H1 (cell line): ENCODE measurements at regions not wholly inside any gene's neighbourhood (a gene's known extent, or its start where the extent isn't known, plus 50 kb on each side); places are given as distances from the start of the nearest gene placed in this dataset.

Source experiments
- ATF2 ChIP-seq: IDR thresholded peaks from 2 replicates; pipeline ENCODE4 v1.6.1; 2012; ENCODE audit warnings: low read length, inconsistent platforms
- HDAC6 ChIP-seq: IDR thresholded peaks from one replicate; pipeline ENCODE4 v1.7.1; 2012; ENCODE audit warnings: low read depth, mild to moderate bottlenecking, inconsistent platforms, low read length, moderate library complexity
- POLR2AphosphoS5 ChIP-seq: IDR thresholded peaks from 2 replicates; pipeline ENCODE4 v1.6.1; 2011; ENCODE audit warnings: low read depth, low read length
- SUZ12 ChIP-seq: fragments of 200-600 bp; sonication (generic); IDR thresholded peaks from 2 replicates; pipeline ENCODE4 v1.6.1; 2012; ENCODE audit warnings: mild to moderate bottlenecking, inconsistent platforms, low read length, moderate library complexity, mixed read lengths
- ZNF274 ChIP-seq: IDR thresholded peaks from 2 replicates; pipeline ENCODE4 v1.7.0; 2012; ENCODE audit warnings: low read length, borderline replicate concordance; ENCODE audit errors: extremely low read depth
- TF ChIP-seq, protein P1 (sequence below): fragments of 300-600 bp; sonication (generic); IDR thresholded peaks from 2 replicates; pipeline ENCODE4 v1.7.1; 2012; ENCODE audit warnings: low read length, moderate library complexity, mild to moderate bottlenecking, inconsistent platforms; ENCODE audit not compliant: insufficient replicate concordance

DNA sequence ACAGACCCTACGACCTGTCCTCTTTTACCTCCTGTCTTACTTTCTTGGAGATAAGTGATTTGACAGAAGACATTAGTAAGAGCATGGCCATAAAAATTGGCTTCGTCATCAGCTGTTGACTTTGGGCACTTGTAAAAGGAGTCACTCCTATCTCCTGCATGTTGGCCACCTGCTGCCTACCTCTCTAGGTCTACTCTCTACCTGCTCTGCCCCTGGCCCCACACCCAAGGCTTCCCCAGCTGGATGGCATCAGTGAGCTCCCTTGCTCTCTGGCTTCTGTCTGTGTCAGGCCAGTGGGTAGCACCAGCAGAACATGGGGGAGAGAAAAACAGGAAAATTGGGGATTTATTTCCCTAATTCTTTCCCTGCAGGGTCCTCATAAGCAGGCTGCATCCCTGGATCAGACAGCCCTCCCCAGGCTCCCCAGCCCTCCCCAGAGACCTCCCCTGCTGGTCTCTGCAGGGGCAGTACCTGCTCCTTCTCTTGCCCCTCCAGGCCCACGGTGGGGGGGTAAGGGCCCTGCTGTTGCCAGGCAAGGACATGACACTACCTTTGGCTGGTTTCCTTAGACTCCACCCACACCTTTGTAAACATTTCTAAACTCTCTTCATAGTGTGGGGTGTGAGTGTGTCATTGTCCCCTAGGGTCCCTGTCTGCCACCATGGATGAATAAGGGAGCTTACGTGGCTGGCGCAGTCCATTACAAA lies 157.0 kb upstream of the NECTIN1 start (continued):
- TF ChIP-seq, protein P1, sequence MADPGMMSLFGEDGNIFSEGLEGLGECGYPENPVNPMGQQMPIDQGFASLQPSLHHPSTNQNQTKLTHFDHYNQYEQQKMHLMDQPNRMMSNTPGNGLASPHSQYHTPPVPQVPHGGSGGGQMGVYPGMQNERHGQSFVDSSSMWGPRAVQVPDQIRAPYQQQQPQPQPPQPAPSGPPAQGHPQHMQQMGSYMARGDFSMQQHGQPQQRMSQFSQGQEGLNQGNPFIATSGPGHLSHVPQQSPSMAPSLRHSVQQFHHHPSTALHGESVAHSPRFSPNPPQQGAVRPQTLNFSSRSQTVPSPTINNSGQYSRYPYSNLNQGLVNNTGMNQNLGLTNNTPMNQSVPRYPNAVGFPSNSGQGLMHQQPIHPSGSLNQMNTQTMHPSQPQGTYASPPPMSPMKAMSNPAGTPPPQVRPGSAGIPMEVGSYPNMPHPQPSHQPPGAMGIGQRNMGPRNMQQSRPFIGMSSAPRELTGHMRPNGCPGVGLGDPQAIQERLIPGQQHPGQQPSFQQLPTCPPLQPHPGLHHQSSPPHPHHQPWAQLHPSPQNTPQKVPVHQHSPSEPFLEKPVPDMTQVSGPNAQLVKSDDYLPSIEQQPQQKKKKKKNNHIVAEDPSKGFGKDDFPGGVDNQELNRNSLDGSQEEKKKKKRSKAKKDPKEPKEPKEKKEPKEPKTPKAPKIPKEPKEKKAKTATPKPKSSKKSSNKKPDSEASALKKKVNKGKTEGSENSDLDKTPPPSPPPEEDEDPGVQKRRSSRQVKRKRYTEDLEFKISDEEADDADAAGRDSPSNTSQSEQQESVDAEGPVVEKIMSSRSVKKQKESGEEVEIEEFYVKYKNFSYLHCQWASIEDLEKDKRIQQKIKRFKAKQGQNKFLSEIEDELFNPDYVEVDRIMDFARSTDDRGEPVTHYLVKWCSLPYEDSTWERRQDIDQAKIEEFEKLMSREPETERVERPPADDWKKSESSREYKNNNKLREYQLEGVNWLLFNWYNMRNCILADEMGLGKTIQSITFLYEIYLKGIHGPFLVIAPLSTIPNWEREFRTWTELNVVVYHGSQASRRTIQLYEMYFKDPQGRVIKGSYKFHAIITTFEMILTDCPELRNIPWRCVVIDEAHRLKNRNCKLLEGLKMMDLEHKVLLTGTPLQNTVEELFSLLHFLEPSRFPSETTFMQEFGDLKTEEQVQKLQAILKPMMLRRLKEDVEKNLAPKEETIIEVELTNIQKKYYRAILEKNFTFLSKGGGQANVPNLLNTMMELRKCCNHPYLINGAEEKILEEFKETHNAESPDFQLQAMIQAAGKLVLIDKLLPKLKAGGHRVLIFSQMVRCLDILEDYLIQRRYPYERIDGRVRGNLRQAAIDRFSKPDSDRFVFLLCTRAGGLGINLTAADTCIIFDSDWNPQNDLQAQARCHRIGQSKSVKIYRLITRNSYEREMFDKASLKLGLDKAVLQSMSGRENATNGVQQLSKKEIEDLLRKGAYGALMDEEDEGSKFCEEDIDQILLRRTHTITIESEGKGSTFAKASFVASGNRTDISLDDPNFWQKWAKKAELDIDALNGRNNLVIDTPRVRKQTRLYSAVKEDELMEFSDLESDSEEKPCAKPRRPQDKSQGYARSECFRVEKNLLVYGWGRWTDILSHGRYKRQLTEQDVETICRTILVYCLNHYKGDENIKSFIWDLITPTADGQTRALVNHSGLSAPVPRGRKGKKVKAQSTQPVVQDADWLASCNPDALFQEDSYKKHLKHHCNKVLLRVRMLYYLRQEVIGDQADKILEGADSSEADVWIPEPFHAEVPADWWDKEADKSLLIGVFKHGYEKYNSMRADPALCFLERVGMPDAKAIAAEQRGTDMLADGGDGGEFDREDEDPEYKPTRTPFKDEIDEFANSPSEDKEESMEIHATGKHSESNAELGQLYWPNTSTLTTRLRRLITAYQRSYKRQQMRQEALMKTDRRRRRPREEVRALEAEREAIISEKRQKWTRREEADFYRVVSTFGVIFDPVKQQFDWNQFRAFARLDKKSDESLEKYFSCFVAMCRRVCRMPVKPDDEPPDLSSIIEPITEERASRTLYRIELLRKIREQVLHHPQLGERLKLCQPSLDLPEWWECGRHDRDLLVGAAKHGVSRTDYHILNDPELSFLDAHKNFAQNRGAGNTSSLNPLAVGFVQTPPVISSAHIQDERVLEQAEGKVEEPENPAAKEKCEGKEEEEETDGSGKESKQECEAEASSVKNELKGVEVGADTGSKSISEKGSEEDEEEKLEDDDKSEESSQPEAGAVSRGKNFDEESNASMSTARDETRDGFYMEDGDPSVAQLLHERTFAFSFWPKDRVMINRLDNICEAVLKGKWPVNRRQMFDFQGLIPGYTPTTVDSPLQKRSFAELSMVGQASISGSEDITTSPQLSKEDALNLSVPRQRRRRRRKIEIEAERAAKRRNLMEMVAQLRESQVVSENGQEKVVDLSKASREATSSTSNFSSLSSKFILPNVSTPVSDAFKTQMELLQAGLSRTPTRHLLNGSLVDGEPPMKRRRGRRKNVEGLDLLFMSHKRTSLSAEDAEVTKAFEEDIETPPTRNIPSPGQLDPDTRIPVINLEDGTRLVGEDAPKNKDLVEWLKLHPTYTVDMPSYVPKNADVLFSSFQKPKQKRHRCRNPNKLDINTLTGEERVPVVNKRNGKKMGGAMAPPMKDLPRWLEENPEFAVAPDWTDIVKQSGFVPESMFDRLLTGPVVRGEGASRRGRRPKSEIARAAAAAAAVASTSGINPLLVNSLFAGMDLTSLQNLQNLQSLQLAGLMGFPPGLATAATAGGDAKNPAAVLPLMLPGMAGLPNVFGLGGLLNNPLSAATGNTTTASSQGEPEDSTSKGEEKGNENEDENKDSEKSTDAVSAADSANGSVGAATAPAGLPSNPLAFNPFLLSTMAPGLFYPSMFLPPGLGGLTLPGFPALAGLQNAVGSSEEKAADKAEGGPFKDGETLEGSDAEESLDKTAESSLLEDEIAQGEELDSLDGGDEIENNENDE: no peak
- TF ChIP-seq SUZ12 (no peak), ATF2 (no peak), POLR2AphosphoS5 (no peak), ZNF274 (no peak), HDAC6 (no peak)
